IMR-90 (cell line): ENCODE measurements at regions not wholly inside any gene's neighbourhood (a gene's known extent, or its start where the extent isn't known, plus 50 kb on each side); places are given as distances from the start of the nearest gene placed in this dataset.

Experiments used
- ELK1 ChIP-seq: fragments of 150-350 bp; IDR thresholded peaks from 2 replicates; pipeline ENCODE4 v1.6.1; 2016; ENCODE audit warnings: low read depth, mild to moderate bottlenecking, low read length, moderate library complexity, borderline replicate concordance
- MAFK ChIP-seq: IDR thresholded peaks from 2 replicates; pipeline ENCODE4 v1.6.1; 2012; ENCODE audit warnings: low read depth, low read length, improper control_type of control experiment
- POLR2A ChIP-seq: IDR thresholded peaks from 2 replicates; pipeline ENCODE4 v1.6.1; 2012; ENCODE audit warnings: mild to moderate bottlenecking, low read depth, low read length
- RAD21 ChIP-seq: IDR thresholded peaks from 2 replicates; pipeline ENCODE4 v1.6.1; 2012; ENCODE audit warnings: low read length, improper control_type of control experiment
- TF ChIP-seq, protein P1 (sequence below): conservative IDR thresholded peaks from 2 replicates; pipeline ENCODE4 v1.5.1; 2012; ENCODE audit warnings: mild to moderate bottlenecking, low read depth, low read length, improper control_type of control experiment

DNA sequence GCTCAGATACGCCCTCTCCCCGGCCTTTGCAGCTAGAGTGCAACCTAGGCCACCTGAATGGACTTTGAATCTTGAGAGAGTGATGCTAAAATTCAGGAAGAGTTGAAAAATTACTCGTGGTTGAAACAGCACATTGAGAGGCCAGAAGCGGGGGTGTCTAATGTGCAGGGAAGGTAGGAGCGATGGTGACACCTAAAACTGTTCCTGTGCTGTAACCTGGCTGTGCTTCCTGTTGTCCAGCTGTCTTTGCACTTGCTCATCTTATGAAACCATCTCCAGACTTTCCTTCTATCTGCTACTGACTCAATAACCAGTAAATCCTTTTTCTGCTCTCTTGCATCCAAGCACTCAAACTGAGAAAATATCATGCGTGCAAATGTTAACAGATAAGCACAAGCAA is 106.4 kb upstream of the RPS6KA3 start:
- TF ChIP-seq ELK1 (no peak), RAD21 (no peak), POLR2A (no peak), MAFK (no peak)
- TF ChIP-seq, protein P1, sequence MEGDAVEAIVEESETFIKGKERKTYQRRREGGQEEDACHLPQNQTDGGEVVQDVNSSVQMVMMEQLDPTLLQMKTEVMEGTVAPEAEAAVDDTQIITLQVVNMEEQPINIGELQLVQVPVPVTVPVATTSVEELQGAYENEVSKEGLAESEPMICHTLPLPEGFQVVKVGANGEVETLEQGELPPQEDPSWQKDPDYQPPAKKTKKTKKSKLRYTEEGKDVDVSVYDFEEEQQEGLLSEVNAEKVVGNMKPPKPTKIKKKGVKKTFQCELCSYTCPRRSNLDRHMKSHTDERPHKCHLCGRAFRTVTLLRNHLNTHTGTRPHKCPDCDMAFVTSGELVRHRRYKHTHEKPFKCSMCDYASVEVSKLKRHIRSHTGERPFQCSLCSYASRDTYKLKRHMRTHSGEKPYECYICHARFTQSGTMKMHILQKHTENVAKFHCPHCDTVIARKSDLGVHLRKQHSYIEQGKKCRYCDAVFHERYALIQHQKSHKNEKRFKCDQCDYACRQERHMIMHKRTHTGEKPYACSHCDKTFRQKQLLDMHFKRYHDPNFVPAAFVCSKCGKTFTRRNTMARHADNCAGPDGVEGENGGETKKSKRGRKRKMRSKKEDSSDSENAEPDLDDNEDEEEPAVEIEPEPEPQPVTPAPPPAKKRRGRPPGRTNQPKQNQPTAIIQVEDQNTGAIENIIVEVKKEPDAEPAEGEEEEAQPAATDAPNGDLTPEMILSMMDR: no peak
